HCT116 (cell line): ENCODE measurements at regions not wholly inside any gene's neighbourhood (a gene's known extent, or its start where the extent isn't known, plus 50 kb on each side); places are given as distances from the start of the nearest gene placed in this dataset.

Experiments
- ATAC-seq: fragments of 200-7000 bp; cut with Tn5 transposase; 2 replicates; pipeline ENCODE4 v1.9.1; 2020; ENCODE audit warnings: mild to moderate bottlenecking, moderate library complexity
- BruUV-seq: library from RNA; stranded (reverse); fragments of 400-500 nt; replicated peaks from 2 replicates; lab custom pipeline; 2021; lab: Mats Ljungman, UMichigan
- CTCF ChIA-PET: fragments of 300-600 bp; sonication (Branson Sonifier 250); formaldehyde crosslinking; loops from one replicate; lab custom pipeline; 2021; ENCODE audit warnings: antibody characterized with exemption; lab: Charles Lee
- POLR2A ChIA-PET: fragments of 300-600, 350-600 bp; sonication (Branson Sonifier 250); formaldehyde crosslinking; loops from one replicate; lab custom pipeline; 2021; ENCODE audit warnings: antibody characterized with exemption; lab: Charles Lee
- RAD21 ChIA-PET, 2 experiments: fragments of 300-600 bp; sonication (Branson Sonifier 250); formaldehyde crosslinking; loops; one replicate each; lab custom pipeline; 2023; ENCODE audit warnings: low total read pairs in 2 of 2; ENCODE audit not compliant: uncharacterized antibody in 2 of 2, unreplicated experiment in 2 of 2, low non-redundant PET in 1 of 2; lab: Charles Lee
- DNase-seq: peaks from one replicate; pipeline ENCODE4 v3.0.0-alpha.2; 2010; ENCODE audit warnings: low read depth, low spot score
- H2AFZ ChIP-seq: fragments of 200-600 bp; shearing (Covaris generic), sonication (generic); 2 replicates; pipeline ENCODE4 v1.6.1; 2017; ENCODE audit warnings: low read depth, mixed run types, mixed read lengths, antibody characterized with exemption, low read length; ENCODE audit not compliant: poor library complexity, severe bottlenecking
- H3K27ac ChIP-seq: 2 replicates; pipeline ENCODE4 v1.5.1; 2012; ENCODE audit warnings: low read depth, low read length
- H3K27me3 ChIP-seq: fragments of 200-600 bp; sonication (generic); 2 replicates; pipeline ENCODE4 v1.6.1; 2016; ENCODE audit warnings: mixed run types, low read length, mixed read lengths; ENCODE audit not compliant: insufficient read depth
- H3K36me3 ChIP-seq, 2 experiments: fragments of 200-500 bp in 1 of 2; fragments of 200-600 bp in 1 of 2; sonication (Bioruptor generic) in 1 of 2; sonication (generic) in 1 of 2; 2 replicates each; pipeline versions ENCODE4 v1.5.1 to v1.6.1; 2014 to 2016; ENCODE audit warnings: low read length in 2 of 2, inconsistent platforms in 1 of 2, mixed read lengths in 1 of 2, mixed run types in 1 of 2; ENCODE audit not compliant: insufficient read depth in 2 of 2, control insufficient read depth in 1 of 2
- H3K4me1 ChIP-seq, 2 experiments: fragments of 200-600 bp in 1 of 2; sonication (generic) in 1 of 2; 2 replicates each; pipeline versions ENCODE4 v1.5.1 to v1.6.1; 2012 to 2017; ENCODE audit warnings: low read length in 2 of 2, inconsistent platforms in 1 of 2, mild to moderate bottlenecking in 1 of 2, mixed read lengths in 1 of 2, mixed run types in 1 of 2, moderate library complexity in 1 of 2; ENCODE audit not compliant: insufficient read depth in 2 of 2, control insufficient read depth in 1 of 2
- H3K4me2 ChIP-seq: fragments of 200-600 bp; sonication (generic); 2 replicates; pipeline ENCODE4 v1.6.1; 2017; ENCODE audit warnings: mixed run types, low read length, mixed read lengths
- H3K4me3 ChIP-seq, 2 experiments: fragments of 200-600 bp in 1 of 2; sonication (generic) in 1 of 2; replicated peaks in 1 of 2; 2 replicates each; pipeline ENCODE4 v1.5.1; 2011 to 2016; ENCODE audit warnings: low read length in 2 of 2, control low read depth in 1 of 2, low read depth in 1 of 2, mild to moderate bottlenecking in 1 of 2, mixed read lengths in 1 of 2, mixed run types in 1 of 2
- H3K79me2 ChIP-seq: fragments of 200-600 bp; sonication (generic); 2 replicates; pipeline ENCODE4 v1.6.1; 2017; ENCODE audit warnings: mild to moderate bottlenecking, mixed run types, low read length, moderate library complexity, mixed read lengths; ENCODE audit not compliant: insufficient read depth
- H3K9ac ChIP-seq: fragments of 200-600 bp; sonication (generic); 2 replicates; pipeline ENCODE4 v1.6.1; 2016; ENCODE audit warnings: low read length, mixed read lengths
- H3K9me2 ChIP-seq: fragments of 200-600 bp; sonication (generic), shearing (Covaris generic); 2 replicates; pipeline ENCODE4 v1.6.1; 2017; ENCODE audit warnings: mixed run types, mild to moderate bottlenecking, moderate library complexity; ENCODE audit not compliant: insufficient read depth
- H3K9me3 ChIP-seq, 2 experiments: fragments of 200-500 bp in 1 of 2; fragments of 200-600 bp in 1 of 2; sonication (Bioruptor generic) in 1 of 2; sonication (generic) in 1 of 2; 2 replicates each; pipeline ENCODE4 v1.6.1; 2014 to 2017; ENCODE audit warnings: low read length in 2 of 2, mixed read lengths in 2 of 2, inconsistent platforms in 1 of 2, low read depth in 1 of 2, mild to moderate bottlenecking in 1 of 2, mixed run types in 1 of 2, moderate library complexity in 1 of 2; ENCODE audit not compliant: control insufficient read depth in 1 of 2, insufficient read depth in 1 of 2
- H4K20me1 ChIP-seq: fragments of 200-600 bp; sonication (generic), shearing (Covaris generic); 2 replicates; pipeline ENCODE4 v1.6.1; 2017; ENCODE audit warnings: mixed run types, mild to moderate bottlenecking, moderate library complexity; ENCODE audit not compliant: insufficient read depth
- CEBPB ChIP-seq: IDR thresholded peaks from 2 replicates; pipeline ENCODE4 v1.6.1; 2012; ENCODE audit warnings: low read depth
- CTCF ChIP-seq, 3 experiments: fragments of 200-600 bp in 1 of 3; sonication (generic) in 1 of 3; IDR thresholded peaks in 2 of 3; conservative IDR thresholded peaks in 1 of 3; 2 replicates each; pipeline ENCODE4 v1.5.1; 2012 to 2017; ENCODE audit warnings: low read depth in 2 of 3, low read length in 2 of 3, antibody characterized with exemption in 1 of 3, borderline replicate concordance in 1 of 3, control low read depth in 1 of 3, mild to moderate bottlenecking in 1 of 3, mixed read lengths in 1 of 3, mixed run types in 1 of 3, moderate library complexity in 1 of 3; ENCODE audit not compliant: insufficient read depth in 1 of 3
- EGR1 ChIP-seq: IDR thresholded peaks from 2 replicates; pipeline ENCODE4 v1.6.1; 2012; ENCODE audit warnings: low read depth
- ELF1 ChIP-seq: IDR thresholded peaks from 2 replicates; pipeline ENCODE4 v1.6.1; 2012; ENCODE audit warnings: low read depth, borderline replicate concordance
- EZH2 ChIP-seq: fragments of 200-600 bp; sonication (generic); IDR thresholded peaks from 2 replicates; pipeline ENCODE4 v1.6.1; 2017; ENCODE audit warnings: antibody characterized with exemption, mixed run types
- EZH2phosphoT487 ChIP-seq: fragments of 200-600 bp; IDR thresholded peaks from 2 replicates; pipeline ENCODE4 v1.6.1; 2018; ENCODE audit warnings: antibody characterized with exemption, borderline replicate concordance
- JUND ChIP-seq: IDR thresholded peaks from 2 replicates; pipeline ENCODE4 v1.6.1; 2012
- POLR2A ChIP-seq: IDR thresholded peaks from 2 replicates; pipeline ENCODE4 v1.7.0; 2011; ENCODE audit warnings: borderline replicate concordance; ENCODE audit not compliant: insufficient read depth, insufficient read length; ENCODE audit errors: extremely low read depth
- POLR2AphosphoS5 ChIP-seq: IDR thresholded peaks from 2 replicates; pipeline ENCODE4 v1.6.1; 2011; ENCODE audit warnings: mild to moderate bottlenecking, low read depth, low read length, moderate library complexity
- RAD21 ChIP-seq: IDR thresholded peaks from 2 replicates; pipeline ENCODE4 v1.6.1; 2012; ENCODE audit warnings: low read depth, mild to moderate bottlenecking
- SP1 ChIP-seq: IDR thresholded peaks from 2 replicates; pipeline ENCODE4 v1.6.1; 2012; ENCODE audit warnings: low read depth
- SRF ChIP-seq: IDR thresholded peaks from 2 replicates; pipeline ENCODE4 v1.6.1; 2012; ENCODE audit warnings: low read depth
- ZFX ChIP-seq: fragments of 450-650 bp; IDR thresholded peaks from 2 replicates; pipeline ENCODE4 v1.6.1; 2017
- intact Hi-C: fragments of 100-400 bp; cut with micrococcal nuclease; formaldehyde crosslinking; loops from 2 replicates; pipeline ENCODE4 v1.10.0; 2022
- TF ChIP-seq, protein P1 (sequence below): IDR thresholded peaks from 2 replicates; pipeline ENCODE4 v1.6.1; 2012; ENCODE audit warnings: low read depth

GRCh38 chr5:162558120-162558519 lies 490.5 kb downstream of the GABRG2 start:
- Histone ChIP-seq H3K4me1 (no peaks in the 10 kb centered on the region), H3K9ac (no peak overlapping the region), H3K4me3 (no peak overlapping the region), H3K36me3 (no peaks in the 10 kb centered on the region), H3K79me2 (no peaks in the 10 kb centered on the region), H3K9me2 (no peaks in the 10 kb centered on the region), H3K27me3 (no peaks in the 10 kb centered on the region), H3K9me3 (peaks cover 15 to 18% of the 10 kb centered on the region in 2 experiments; a peak in 2 of 4 replicates), H2AFZ (no peak overlapping the region), H4K20me1 (no peaks in the 10 kb centered on the region), H3K4me2 (no peak overlapping the region), H3K27ac (no peak overlapping the region)
- ChIA-PET RAD21 (no interaction called here), CTCF (no interaction called here), POLR2A (no interaction called here)
- ATAC-seq (no peak), DNase-seq (no peak)
- TF ChIP-seq EZH2: no peak
- TF ChIP-seq SRF: no peak
- TF ChIP-seq SP1: no peak
- no peak for TF ChIP-seq POLR2AphosphoS5
- TF ChIP-seq, protein P1, sequence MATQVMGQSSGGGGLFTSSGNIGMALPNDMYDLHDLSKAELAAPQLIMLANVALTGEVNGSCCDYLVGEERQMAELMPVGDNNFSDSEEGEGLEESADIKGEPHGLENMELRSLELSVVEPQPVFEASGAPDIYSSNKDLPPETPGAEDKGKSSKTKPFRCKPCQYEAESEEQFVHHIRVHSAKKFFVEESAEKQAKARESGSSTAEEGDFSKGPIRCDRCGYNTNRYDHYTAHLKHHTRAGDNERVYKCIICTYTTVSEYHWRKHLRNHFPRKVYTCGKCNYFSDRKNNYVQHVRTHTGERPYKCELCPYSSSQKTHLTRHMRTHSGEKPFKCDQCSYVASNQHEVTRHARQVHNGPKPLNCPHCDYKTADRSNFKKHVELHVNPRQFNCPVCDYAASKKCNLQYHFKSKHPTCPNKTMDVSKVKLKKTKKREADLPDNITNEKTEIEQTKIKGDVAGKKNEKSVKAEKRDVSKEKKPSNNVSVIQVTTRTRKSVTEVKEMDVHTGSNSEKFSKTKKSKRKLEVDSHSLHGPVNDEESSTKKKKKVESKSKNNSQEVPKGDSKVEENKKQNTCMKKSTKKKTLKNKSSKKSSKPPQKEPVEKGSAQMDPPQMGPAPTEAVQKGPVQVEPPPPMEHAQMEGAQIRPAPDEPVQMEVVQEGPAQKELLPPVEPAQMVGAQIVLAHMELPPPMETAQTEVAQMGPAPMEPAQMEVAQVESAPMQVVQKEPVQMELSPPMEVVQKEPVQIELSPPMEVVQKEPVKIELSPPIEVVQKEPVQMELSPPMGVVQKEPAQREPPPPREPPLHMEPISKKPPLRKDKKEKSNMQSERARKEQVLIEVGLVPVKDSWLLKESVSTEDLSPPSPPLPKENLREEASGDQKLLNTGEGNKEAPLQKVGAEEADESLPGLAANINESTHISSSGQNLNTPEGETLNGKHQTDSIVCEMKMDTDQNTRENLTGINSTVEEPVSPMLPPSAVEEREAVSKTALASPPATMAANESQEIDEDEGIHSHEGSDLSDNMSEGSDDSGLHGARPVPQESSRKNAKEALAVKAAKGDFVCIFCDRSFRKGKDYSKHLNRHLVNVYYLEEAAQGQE: no peak
- TF ChIP-seq CTCF (IDR thresholded peaks at IDR 0.05 in 2 of 3, conservative IDR thresholded peaks at IDR 0.05 in 1 of 3; ENCODE audit: borderline replicate concordance in 1 of 3, insufficient read depth in 1 of 3, low read depth in 2 of 3, low read length in 2 of 3): no peak
- TF ChIP-seq EZH2phosphoT487: no peak
- no peak for TF ChIP-seq ELF1
- TF ChIP-seq RAD21: no peak
- TF ChIP-seq ZFX: no peak
- no peak for TF ChIP-seq CEBPB
- no peak for TF ChIP-seq EGR1
- no peak for TF ChIP-seq POLR2A
- TF ChIP-seq JUND: no peak
- intact Hi-C loops: no loop called here
- no TSS peak for BruUV-seq
